ENCODE measurements at regions not wholly inside any gene's neighbourhood (a gene's known extent, or its start where the extent isn't known, plus 50 kb on each side); places are given as distances from the start of the nearest gene placed in this dataset.

- no peaks in the 10 kb centered on the region for H3K9me3 Mint-ChIP-seq (ENCODE audit: low read depth)
- no peak for DNase-seq (ENCODE audit: low spot score)
- H3K27ac Mint-ChIP-seq (ENCODE audit: unreplicated experiment): no peak overlapping the region
- H3K27me3 Mint-ChIP-seq (ENCODE audit: low read depth): peaks cover 28% of the 10 kb centered on the region
- no peak overlapping the region for H3K4me3 Mint-ChIP-seq (ENCODE audit: unreplicated experiment)
- no peaks in the 10 kb centered on the region for H3K4me1 Mint-ChIP-seq (ENCODE audit: low read depth)
- no peaks in the 10 kb centered on the region for H3K36me3 Mint-ChIP-seq (ENCODE audit: low read depth)
- no peak for TF ChIP-seq CTCF (IDR thresholded peaks at IDR 0.05)
Observed at GRCh38 chr12:97005174-97005573, 98.1 kb downstream of the NEDD1 start.

GRCh38 chr12:97005646-97006045, 98.6 kb downstream of the NEDD1 start:
- Mint-ChIP-seq H3K36me3 (ENCODE audit: low read depth) (no peaks in the 10 kb centered on the region), H3K4me1 (ENCODE audit: low read depth) (no peaks in the 10 kb centered on the region), H3K27ac (ENCODE audit: unreplicated experiment) (no peak overlapping the region), H3K27me3 (ENCODE audit: low read depth) (peaks cover 29% of the 10 kb centered on the region), H3K9me3 (ENCODE audit: low read depth) (no peaks in the 10 kb centered on the region), H3K4me3 (ENCODE audit: unreplicated experiment) (no peak overlapping the region)
- TF ChIP-seq CTCF (IDR thresholded peaks at IDR 0.05): no peak
- DNase-seq (ENCODE audit: low spot score): no peak

- Mint-ChIP-seq H3K27ac (ENCODE audit: unreplicated experiment) (no peak overlapping the region), H3K36me3 (ENCODE audit: low read depth) (no peaks in the 10 kb centered on the region), H3K4me1 (ENCODE audit: low read depth) (no peaks in the 10 kb centered on the region), H3K4me3 (ENCODE audit: unreplicated experiment) (no peak overlapping the region), H3K27me3 (ENCODE audit: low read depth) (peaks cover 27% of the 10 kb centered on the region), H3K9me3 (ENCODE audit: low read depth) (no peaks in the 10 kb centered on the region)
- DNase-seq (ENCODE audit: low spot score): no peak
- no peak for TF ChIP-seq CTCF (IDR thresholded peaks at IDR 0.05)
Observed at GRCh38 chr12:97006585-97006984, 99.5 kb downstream of the NEDD1 start.

GRCh38 chr12:97016163-97016562, 109.1 kb downstream of the NEDD1 start:
- DNase-seq (ENCODE audit: low spot score): no peak
- TF ChIP-seq CTCF (IDR thresholded peaks at IDR 0.05): no peak
- H3K4me3 Mint-ChIP-seq (ENCODE audit: unreplicated experiment): no peak overlapping the region
- H3K9me3 Mint-ChIP-seq (ENCODE audit: low read depth): peaks cover 24% of the 10 kb centered on the region
- H3K27me3 Mint-ChIP-seq (ENCODE audit: low read depth): peaks cover 3% of the 10 kb centered on the region
- no peak overlapping the region for H3K27ac Mint-ChIP-seq (ENCODE audit: unreplicated experiment)
- H3K36me3 Mint-ChIP-seq (ENCODE audit: low read depth): no peaks in the 10 kb centered on the region
- no peaks in the 10 kb centered on the region for H3K4me1 Mint-ChIP-seq (ENCODE audit: low read depth)

- no peak for TF ChIP-seq CTCF (IDR thresholded peaks at IDR 0.05)
- H3K27me3 Mint-ChIP-seq (ENCODE audit: low read depth): peaks cover 6% of the 10 kb centered on the region
- no peak overlapping the region for H3K4me3 Mint-ChIP-seq (ENCODE audit: unreplicated experiment)
- no peak overlapping the region for H3K27ac Mint-ChIP-seq (ENCODE audit: unreplicated experiment)
- peaks cover 24% of the 10 kb centered on the region for H3K9me3 Mint-ChIP-seq (ENCODE audit: low read depth)
- DNase-seq (ENCODE audit: low spot score): no peak
- no peaks in the 10 kb centered on the region for H3K4me1 Mint-ChIP-seq (ENCODE audit: low read depth)
- no peaks in the 10 kb centered on the region for H3K36me3 Mint-ChIP-seq (ENCODE audit: low read depth)
Observed at GRCh38 chr12:97017213-97017612, 110.2 kb downstream of the NEDD1 start.

All from chondrocyte (in vitro differentiated cells).